SW 1271 (cell line): ENCODE measurements at regions not wholly inside any gene's neighbourhood (a gene's known extent, or its start where the extent isn't known, plus 50 kb on each side); places are given as distances from the start of the nearest gene placed in this dataset.
"Not testable (repeated sequence)": the region's sequence is repeated elsewhere in the genome, so short reads cannot be mapped to it uniquely, and the experiment has no call there.

Experiments used
- DNase-seq, 2 experiments: peaks; one replicate each; lab custom pipeline; 2025; lab: John Stamatoyannopoulos, UW

DNA sequence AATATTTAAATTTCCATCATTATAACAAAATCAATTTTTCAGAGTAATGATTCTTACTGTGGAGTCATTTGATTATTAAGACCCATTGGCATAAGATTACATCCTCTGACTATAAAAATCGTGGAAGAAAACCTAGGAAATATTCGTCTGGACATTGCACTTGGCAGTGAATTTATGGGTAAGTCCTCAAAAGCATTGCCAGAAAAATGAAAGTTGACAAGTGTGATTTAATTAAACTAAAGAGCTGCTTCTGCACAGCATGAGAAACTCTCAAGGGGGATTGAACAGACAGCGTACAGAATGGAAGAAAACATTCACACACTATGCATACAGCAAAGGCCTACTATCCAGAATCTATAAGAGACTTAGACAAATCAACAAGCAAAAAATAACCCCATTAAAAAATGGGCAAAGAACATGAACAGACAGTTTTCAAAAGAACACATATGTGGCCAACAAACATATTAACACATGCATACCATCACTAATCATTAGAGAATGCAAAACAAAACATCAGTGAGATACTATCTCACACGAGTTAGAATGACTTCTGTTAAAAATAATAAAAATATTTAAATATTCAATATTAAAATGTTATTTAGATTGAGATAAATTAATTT is 111.4 kb downstream of the CCDC74A start:
- not testable (repeated sequence) for DNase-seq

DNA sequence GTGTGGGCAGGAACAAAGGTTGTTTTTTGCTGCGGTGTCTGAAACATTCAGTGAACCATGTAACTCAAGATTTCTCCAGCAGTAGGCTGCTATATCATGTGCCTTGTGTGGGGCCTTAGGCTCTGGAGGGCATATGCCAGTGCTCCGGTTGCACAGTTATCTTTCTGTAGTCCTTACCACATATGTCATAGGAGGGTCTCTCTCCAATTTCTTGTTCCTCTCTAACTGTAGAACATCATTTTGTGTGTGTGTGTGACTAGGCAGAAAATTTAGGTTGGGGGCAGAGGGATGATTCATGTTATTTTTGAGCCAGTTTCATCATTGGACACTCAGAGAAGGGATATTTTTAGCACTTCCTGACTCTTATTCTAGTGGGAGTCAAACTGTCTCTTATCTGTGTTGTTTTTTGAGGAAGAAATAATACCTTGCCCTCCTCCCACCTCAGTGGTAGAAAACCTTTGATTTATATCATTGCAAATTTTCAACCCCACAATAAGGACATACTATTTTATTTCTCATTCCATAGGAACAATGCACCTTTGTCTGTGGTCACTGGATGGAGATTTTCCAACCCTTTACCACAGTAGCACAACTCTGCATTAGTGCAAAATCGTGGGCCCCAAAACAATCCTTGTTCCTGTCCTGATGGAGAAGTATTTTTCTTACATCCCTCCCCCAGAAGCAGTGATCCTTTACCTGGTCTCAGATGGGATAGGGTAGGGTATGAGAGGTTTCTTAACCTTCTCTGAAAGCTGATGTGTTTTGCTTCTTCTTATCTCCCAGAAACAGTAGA is 113.9 kb downstream of the CCDC74A start:
- no peak for DNase-seq

DNA sequence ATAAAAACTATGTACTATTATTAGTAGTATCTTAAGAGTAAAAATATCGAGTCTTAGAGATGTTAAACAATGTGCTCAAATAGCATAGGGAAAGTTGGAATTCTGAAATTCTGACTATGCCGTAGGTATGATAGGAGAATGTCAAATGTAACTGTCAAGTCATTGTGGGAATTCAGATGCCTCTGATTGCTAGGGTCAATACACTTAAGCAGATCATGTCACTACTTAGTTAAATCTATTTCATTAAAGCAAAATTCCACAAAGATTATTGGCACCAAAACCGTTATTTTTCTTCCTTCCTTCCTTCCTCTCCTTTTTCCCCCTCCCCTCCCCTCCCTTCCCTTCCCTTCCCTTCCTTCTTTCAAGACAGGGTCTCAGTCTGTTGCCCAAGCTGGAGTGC is 115.5 kb downstream of the CCDC74A start:
- DNase-seq = not testable (repeated sequence)

DNA sequence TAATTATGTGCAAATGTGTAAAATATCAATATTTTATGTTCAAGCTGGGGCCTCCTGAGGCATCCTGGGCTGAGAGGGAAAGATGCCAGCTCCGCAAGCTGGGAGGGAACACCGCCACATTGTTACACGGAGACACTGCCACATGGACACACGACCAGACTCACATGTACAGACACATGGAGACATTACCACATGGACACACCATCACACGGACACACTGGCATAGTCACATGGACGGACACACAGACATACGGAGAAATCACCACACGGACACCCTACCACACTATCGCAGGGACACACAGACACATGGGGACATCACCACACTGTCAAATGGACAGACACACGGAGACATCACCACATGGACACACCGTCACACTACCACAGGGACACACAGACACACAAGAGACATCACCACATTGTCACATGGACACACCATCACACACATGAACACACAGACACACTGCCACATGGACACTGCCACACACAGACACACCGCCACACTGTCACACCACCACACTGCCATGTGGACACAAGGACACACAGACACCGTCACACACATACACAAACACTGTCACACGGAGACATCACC is 117.6 kb downstream of the CCDC74A start:
- no peak for DNase-seq

DNA sequence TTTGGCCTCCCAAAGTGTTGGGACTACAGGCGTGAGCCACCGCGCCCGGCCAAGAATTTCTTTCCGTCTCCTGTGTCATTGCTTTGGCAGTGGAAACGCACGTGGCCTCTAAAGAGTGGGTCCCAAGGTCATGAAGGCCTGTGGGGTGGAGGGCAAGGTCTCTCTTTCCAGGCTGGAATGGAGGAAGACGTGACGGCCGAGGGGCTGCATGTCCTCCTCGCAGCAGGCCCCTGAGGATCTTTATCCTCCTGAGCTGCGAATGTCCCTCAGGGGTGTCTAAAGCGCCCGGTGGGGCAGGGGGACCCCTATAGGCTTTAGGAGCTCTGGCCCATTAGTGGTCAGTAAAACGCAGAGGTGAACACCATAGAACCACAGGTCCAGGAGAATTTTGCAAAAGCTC is 118.5 kb downstream of the CCDC74A start:
- not testable (repeated sequence) for DNase-seq

DNA sequence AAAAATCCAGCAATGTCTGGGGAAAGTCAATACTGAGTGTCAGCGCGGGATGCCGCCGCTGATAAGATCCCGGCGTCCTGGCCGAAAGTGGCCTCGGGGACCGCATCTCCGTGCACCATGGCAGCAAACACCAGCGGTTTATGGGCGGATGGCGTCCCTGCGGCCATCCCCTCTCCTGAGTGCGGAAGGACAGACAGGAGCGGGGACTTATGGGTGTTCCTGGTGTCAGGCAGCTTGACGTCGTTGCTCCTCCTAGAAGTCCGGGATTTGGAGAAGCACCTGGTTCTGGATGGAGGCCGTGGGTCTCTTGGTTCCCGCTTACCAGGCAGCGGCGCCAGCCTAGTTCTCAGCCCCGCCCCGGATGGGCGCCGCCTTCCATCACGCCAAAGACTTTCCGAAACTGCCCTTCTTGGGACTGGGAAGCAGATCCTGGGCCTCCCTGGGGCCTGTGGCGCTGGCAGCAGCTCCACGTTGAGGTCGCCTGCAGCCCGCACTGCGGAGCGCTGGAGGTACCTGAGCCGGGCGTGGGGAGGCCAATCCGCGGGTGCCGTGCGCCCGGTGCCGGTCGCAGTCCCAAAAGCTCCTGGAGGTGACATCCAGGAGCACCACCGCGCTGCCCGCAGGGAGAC is 119.1 kb downstream of the CCDC74A start:
- no peak for DNase-seq

DNA sequence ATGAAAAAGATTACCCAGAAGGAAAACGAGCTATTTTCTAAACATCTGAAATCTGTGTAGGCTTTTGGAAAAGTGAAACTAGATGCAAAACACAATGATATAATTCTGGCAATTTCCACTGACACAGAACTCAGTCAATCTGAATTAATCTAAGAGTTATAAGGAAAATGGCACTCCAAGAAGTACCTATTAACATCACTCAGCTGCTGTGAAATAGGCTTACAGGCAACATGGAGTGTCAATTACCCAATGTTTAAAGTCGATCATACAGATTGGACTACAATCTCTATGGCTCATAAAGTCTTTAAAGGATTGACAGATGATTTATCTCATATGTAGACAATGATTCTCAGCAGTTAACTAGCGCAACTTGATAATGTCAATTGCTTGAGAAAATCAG is 120.9 kb downstream of the CCDC74A start:
- not testable (repeated sequence) for DNase-seq

DNA sequence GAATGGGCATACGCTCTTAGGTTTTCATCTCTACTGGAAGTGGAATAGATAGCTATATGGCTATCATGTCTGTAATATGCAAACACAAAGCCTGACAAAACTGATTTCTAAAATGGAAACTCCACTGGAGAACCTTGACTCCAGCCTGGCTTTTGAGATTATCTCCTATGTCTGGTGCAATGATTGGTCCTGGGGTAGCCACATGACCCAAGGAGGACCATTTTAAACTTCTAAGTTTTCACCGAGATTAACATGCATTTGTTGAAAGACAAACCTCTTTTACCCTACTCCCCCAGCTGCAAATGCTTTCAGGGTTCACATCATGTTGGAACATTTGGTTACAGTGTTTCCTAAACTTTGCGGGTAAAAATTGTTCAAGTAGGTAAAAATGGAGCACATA is 124.6 kb downstream of the CCDC74A start:
- not testable (repeated sequence) for DNase-seq

DNA sequence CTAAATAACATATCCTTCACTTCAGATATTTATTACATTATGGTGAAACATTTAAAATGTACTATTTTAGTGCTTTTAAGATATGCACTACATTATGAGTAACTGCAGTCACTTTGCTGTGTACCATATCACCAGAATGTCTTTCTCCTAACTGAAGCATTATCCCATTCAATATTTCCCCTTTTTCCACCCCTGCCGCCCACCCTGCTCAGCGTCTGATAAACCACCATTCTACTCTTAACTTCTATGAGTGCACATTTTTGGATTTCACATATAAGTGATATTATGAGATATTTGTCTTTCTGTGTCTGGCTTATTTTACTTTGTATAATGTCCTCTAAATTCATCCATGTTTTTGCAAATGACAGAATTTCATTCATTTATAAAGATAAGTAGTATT is 126.4 kb downstream of the CCDC74A start:
- not testable (repeated sequence) for DNase-seq

DNA sequence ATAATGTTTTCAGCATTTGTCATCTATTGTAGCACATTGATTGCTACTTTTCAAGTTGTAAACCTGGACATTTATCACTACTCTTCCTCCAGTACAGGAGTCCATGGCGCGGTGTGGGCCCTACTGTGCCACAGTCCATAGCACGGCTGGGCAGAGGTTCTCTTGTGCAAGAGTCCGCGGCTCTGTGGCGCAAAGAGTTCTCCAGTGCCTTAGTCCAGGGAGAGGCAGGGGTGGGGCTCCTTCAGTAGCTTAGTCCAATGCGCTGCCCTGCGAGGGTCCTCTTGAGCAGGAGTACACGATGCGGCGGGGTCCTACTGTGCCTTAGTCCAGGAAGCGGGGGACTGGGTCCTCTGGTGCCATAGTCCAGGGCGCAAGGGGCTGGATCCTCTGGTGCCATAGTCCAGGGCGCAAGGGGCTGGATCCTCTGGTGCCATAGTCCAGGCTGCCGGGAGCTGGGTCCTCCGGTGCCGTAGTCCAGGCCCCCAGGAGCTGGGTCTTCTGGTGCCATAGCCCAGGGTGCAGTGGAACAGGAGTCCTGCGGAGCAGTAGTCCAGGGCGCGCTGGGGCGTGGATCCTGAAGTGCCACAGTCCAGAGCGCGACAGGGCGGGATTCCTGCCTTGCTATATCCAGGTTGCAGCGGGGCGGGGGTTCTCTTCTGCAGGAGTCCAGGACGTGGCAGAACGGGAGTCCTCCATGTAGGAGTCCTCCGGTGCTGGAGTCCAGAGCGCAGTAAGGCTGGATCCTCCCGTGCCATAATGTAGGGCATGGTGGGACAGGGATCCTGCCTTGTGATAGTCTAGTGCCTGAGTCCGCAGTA is 129.3 kb downstream of the CCDC74A start:
- no peak for DNase-seq

DNA sequence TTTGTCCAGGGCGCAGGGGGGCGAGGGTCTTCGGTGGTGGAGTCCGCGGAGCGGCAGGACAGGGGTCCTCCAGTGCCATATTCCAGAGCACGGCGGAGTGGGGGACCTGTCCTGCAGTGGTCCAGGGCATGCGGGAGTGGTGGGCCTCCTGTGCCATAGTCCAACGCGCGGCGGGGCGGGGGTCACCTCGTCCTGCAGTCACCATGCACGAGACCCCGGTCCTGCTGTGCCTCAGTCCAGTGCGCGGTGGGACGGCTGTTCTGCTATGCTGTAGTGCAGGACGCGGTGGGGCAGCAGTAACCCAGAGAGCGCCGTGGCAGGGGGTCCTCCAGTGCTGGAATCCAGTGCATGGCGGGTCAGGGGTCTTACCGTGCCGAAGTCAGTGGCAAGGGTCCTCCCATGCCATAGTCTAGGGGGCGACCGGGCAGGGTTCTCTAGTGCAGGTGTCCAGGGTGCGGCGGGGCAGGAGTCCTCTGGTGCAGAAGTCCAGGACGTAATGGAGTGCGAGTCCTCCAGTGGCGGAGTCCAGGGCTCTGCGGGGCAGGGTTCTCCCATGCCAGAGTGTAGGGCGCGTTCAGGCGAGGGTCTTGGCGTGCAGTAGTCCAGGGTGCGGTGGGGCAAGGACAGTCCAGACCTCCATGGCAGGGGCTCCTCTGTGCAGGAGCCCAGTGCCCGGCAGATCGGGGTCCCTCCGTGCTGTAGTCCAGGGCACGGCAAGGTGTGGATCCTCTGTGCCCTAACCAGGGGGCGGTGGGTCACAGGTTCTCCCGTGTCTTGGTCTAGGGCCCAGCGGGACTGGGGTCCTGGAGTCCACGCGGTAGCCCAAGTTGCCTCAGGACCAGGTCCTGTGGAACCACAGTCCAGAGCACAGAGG is 130.4 kb downstream of the CCDC74A start:
- DNase-seq = no peak

DNA sequence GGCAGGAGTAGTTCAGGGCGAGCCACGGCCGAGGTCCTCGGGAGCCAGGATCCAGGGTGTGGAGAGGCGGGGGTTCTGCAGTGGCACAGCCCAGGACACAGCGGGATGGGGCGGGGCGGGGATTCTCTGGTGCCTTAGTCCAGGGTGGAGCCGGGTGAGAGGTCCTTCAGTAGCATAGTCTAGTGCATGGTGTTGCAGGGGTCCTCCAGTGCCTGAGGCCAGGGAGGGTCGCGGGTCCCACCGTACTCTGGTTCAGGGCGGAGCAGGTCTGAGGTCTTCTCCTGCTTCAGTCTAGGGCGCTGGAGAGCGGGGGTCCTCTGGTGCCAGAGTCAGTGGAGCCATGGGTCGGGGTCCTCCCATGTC is 131.1 kb downstream of the CCDC74A start:
- no peak for DNase-seq

DNA sequence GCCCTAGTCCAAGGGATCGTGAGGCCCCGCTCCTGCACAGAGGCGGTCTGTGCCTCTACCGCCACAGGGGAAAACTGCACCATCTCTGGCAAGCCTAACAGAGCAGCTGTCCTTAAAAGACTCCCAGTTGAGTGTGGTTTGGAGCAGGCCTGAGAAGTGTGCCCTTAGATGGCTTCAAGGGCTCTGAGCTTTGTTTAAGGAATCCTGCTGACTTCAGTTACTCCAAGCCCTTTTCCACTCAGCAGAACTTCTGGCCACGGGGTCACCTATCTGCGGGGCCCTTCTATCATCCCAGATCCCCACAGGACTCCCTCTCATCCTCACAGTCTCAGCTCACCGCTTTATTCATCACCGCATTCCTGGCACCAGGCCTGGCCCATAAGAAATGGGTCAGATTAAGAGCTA is 131.5 kb downstream of the CCDC74A start:
- no peak for DNase-seq

DNA sequence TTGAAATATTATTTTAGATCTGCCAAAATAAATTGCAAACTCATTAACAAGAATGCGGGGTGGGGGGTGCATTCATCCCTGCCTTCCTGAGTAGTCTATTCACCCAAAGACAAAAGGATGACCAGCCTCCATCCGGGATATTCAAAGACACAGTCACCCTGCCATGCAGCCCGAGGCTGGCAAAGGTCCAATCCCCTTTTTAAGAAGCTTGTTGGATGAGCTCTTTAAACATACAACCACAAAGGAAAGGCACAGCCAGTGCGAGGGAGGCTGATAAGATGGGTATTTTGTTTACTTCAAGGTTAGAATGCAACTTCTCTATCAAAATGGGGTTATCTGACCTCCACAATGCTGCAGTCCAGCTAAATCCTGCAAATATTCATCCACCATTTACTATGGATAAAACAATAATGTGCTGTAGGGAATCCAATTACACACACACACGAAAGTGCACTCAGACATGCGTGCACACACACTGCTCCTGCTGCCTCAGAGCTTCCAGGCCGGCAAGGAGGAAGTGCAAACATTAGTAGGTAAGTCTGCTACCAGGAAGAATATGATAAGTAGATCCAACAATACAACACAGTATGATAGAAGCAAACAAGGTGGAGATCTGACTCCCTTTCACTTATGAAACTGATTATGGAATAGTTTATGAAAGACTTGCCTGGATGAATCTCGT is 133.6 kb downstream of the CCDC74A start:
- not testable (repeated sequence) for DNase-seq

DNA sequence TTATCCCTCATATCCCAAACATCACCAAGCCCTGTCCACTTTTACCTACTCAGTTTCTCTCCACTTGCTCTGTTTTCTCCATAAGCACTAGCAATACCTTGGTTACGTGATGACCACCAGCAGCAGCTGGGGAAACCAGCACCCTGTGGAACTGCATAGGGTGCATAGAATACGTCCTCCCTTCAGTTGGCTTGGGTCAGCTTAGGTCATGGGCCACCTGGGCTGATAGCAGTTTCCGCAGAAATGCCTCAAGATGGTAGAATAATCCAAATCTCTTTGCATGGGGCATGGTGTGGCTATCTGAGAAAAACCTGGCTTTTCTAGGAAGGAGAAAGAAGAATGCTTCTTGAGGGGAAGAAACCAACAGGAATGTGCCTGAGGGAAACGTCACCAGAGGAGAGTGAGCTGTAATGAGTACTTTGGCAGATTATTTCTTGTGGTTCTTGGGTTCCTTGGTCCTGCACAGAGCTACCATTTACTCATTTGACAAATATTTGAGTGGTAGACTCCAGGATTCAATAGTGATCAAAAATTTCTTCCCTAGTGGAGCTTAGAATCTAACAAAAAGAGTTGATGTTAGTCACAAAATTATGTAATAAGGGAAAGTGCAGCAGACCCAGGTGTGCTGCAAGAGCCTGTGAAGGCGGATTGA is 134.3 kb downstream of the CCDC74A start:
- not testable (repeated sequence) for DNase-seq

DNA sequence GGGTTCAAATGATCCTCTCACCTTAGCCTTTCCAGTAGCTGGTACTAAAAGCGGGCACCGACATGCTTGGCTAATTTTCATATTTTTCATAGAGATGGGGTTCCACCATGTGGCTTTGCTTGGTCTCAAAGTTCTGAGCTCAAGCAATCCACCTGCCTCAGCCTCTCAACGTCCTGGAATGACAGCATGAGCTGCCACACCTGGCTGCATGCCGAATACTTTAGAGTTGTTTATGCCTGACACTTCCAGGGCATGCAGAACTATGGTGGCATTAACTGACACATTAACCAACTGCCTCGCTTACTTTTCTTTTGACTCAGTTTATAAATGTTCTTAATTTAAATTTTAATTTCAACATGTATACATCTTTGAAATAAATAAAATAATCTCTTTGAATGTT is 135.8 kb downstream of the CCDC74A start:
- DNase-seq = not testable (repeated sequence)

DNA sequence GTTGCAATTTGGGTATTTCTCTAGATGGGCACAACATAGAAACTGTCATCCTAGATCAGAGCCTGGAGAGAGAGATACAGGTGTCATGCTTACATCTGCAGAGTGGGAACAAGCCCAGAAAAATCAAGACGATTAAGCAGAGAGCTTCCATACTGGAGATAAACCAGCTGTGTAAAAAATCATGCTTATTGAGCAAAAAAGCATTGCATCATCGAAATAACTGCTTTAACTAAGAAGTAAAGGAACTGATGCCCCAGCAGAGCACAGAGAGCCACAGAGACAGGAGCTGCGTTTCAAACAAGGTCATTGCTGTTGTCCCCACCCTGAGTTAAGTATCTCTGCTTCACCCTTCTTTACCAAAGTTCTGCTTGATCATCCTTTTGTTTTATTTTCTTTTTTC is 138.0 kb downstream of the CCDC74A start:
- not testable (repeated sequence) for DNase-seq

DNA sequence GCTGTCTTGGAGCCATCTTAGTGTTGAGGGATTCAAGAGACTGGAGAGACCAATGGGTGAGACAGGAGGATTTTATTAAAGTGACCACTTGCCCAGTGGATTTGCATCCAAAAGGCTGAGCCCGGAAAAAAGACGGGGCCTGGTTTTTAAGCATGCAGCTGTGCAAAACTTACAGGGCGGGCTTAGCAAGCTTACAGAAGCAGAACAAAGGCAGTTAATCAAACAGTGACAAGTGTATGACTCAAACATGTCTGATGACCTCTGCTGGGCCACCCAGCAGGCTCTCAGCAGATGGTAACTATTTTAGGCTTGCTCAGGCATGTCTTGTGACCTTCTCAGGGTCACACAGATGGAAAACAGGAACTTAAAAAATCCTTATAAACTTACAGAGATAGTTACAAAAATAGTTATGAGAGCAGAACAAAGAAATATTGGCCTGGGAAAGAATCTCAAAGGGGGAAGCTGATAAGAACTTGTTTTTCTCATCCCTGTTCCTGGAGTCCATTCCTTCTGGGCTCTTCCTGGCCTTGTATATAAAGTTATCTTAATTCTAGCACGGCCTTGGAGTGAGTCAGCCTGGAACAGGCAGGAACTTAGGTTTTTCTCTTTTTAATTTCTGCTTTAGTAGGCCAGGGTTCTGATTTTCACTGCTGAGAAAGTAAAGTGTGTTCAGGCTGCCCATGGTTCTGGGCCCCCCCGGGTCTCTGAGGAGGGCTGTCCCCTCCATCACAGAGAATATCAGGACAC is 141.3 kb downstream of the CCDC74A start:
- DNase-seq = not testable (repeated sequence)

DNA sequence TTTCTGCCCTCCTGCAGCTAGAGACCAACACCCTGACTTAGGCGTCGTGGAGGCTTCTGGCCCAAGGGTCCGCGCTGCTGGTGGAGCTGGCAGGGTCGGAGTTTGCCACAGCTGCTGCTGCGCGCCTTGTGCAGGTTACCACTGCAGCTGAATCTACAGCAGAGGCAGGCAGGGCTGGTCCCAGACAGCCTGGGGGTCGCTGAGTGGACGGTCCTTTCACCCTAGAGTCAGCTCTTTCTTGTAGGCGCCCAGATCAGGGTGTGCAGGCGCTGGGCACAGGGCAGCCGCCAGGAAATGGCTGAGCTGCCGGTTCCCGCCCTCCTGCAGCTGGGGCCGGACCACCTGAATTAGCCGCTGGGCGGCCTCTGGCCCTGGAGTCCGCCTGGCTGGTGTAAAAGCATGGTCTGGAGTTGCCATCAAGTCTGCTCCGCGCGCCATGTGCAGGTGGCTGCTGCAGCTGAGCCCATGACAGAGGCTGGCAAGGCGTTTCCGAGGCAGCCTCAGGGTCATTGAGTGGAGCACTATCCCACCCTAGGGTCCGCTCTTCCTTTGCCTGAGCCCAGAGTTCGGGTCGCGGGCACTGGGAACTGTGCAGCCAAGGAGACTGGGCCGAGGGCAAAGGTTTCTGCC is 144.3 kb downstream of the CCDC74A start:
- DNase-seq = not testable (repeated sequence)
